ENCODE measurements at regions not wholly inside any gene's neighbourhood (a gene's known extent, or its start where the extent isn't known, plus 50 kb on each side); places are given as distances from the start of the nearest gene placed in this dataset.

- H3K4me1 Mint-ChIP-seq, result peaks cover 39% of the 10 kb centered on the region
- H3K27ac Mint-ChIP-seq, result peak overlapping the region in 1 of 3 experiments; percentile 61
- peaks cover 8% of the 10 kb centered on the region for H3K9me3 Mint-ChIP-seq
- TF ChIP-seq CTCF (IDR thresholded peaks at IDR 0.05; ENCODE audit: unreplicated experiment in 3 of 3), result no peak
- peak overlapping the region; percentile 68 to 75 (median 71) for H3K4me3 Mint-ChIP-seq
- no peaks in the 10 kb centered on the region for H3K36me3 Mint-ChIP-seq (ENCODE audit: low read depth)
- H3K27me3 Mint-ChIP-seq (ENCODE audit: low read depth), result peaks cover 17% of the 10 kb centered on the region
Measured at GRCh38 chrX:39821709-39822095, 276.1 kb downstream of the BCOR start.

- H3K9me3 Mint-ChIP-seq, result peaks cover 8% of the 10 kb centered on the region
- H3K36me3 Mint-ChIP-seq (ENCODE audit: low read depth), result no peaks in the 10 kb centered on the region
- no peak for TF ChIP-seq CTCF (IDR thresholded peaks at IDR 0.05; ENCODE audit: unreplicated experiment in 3 of 3)
- H3K27me3 Mint-ChIP-seq (ENCODE audit: low read depth), result peaks cover 14% of the 10 kb centered on the region
- H3K4me3 Mint-ChIP-seq, result peak overlapping the region; percentile 68 to 75 (median 71)
- peak overlapping the region; percentile 38 to 61 (median 50) for H3K27ac Mint-ChIP-seq
- H3K4me1 Mint-ChIP-seq, result peaks cover 39% of the 10 kb centered on the region
Measured at GRCh38 chrX:39822133-39822748, 275.5 kb downstream of the BCOR start.

GRCh38 chrX:39823424-39823823, 274.3 kb downstream of the BCOR start:
- peak overlapping the region in 2 of 3 experiments; percentile 9 to 70 for H3K27ac Mint-ChIP-seq
- H3K27me3 Mint-ChIP-seq (ENCODE audit: low read depth), result peaks cover 13% of the 10 kb centered on the region
- H3K36me3 Mint-ChIP-seq (ENCODE audit: low read depth), result no peaks in the 10 kb centered on the region
- H3K9me3 Mint-ChIP-seq, result peaks cover 3% of the 10 kb centered on the region
- H3K4me3 Mint-ChIP-seq, result peak overlapping the region in 2 of 3 experiments; percentile 37 to 50
- peaks cover 34% of the 10 kb centered on the region for H3K4me1 Mint-ChIP-seq
- no peak for TF ChIP-seq CTCF (IDR thresholded peaks at IDR 0.05; ENCODE audit: unreplicated experiment in 3 of 3)

GRCh38 chrX:39823854-39824253, 273.9 kb downstream of the BCOR start:
- H3K36me3 Mint-ChIP-seq (ENCODE audit: low read depth), result no peaks in the 10 kb centered on the region
- H3K27ac Mint-ChIP-seq, result peak overlapping the region in 2 of 3 experiments; percentile 9
- H3K4me3 Mint-ChIP-seq, result peak overlapping the region; percentile 17 to 50 (median 44)
- H3K9me3 Mint-ChIP-seq, result peaks cover 3% of the 10 kb centered on the region
- peaks cover 34% of the 10 kb centered on the region for H3K4me1 Mint-ChIP-seq
- TF ChIP-seq CTCF (IDR thresholded peaks at IDR 0.05; ENCODE audit: unreplicated experiment in 3 of 3), result no peak
- H3K27me3 Mint-ChIP-seq (ENCODE audit: low read depth), result peaks cover 13% of the 10 kb centered on the region

- H3K9me3 Mint-ChIP-seq, result peaks cover 3% of the 10 kb centered on the region
- H3K4me1 Mint-ChIP-seq, result peaks cover 32% of the 10 kb centered on the region
- no peak for TF ChIP-seq CTCF (IDR thresholded peaks at IDR 0.05; ENCODE audit: unreplicated experiment in 3 of 3)
- H3K27me3 Mint-ChIP-seq (ENCODE audit: low read depth), result peaks cover 5% of the 10 kb centered on the region
- no peaks in the 10 kb centered on the region for H3K36me3 Mint-ChIP-seq (ENCODE audit: low read depth)
- H3K4me3 Mint-ChIP-seq, result no peak overlapping the region
- peak overlapping the region in 2 of 3 experiments; percentile 14 to 16 for H3K27ac Mint-ChIP-seq
Measured at GRCh38 chrX:39826813-39827543, 270.8 kb downstream of the BCOR start.

Measured in nephron (organoid).